Dedifferentiated amniotic fluid mesenchymal stem cell (primary cell): ENCODE measurements at regions not wholly inside any gene's neighbourhood (a gene's known extent, or its start where the extent isn't known, plus 50 kb on each side); places are given as distances from the start of the nearest gene placed in this dataset.
"Not testable (repeated sequence)": the region's sequence is repeated elsewhere in the genome, so short reads cannot be mapped to it uniquely, and the experiment has no call there.

Experiments used
- DNase-seq: peaks from one replicate; pipeline ENCODE4 v3.0.0-alpha.2; 2016; ENCODE audit errors: extremely low spot score

DNA sequence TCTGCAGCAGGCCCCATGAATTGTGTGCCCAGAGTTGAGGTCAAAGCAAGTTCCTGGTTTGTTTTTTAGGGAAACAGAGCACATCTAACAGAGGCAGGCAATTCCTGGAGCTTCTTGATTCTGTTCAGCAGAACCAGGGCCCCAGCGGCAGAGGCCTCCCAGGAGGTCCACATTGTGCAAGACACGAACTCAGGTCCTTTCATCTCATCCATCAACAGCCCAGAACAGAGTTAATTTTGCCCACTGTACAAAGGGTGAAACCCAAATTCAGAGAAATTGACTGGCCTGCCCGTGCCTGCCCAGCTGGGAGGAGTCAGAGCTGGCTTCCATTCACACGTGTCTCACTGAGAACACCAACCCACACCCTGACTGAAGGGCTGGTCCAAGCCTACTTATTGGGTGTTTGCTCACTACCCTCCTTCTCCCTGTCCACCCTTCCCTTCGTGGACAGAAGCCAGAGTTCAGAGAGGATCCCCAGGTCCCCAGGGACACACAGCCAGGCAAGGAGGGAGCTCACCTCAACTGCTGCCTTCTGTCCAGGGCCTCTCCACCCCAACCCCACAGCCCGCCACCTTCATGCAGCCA, 607.1 kb downstream of the TBC1D22A start:
- no peak for DNase-seq

DNA sequence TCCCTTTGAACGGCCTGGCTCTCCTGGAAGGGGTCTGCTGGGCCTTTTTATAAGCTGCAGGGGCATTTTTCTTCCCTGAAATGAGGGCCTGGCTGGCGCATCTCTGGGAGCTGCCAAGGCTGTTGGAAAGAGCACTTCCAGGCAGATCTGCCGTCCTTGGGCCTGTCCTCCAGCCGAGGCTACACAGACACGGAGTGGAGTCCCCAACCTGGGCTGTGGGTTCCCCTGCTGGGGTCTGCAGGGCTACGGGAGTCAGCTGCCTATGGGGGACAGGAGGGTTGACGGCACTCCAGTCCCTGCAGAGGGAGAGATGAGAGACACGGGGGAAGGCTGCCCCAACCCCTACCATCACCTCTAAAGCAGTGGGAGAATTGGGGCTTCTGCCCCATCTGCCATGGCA, 606.6 kb downstream of the TBC1D22A start:
- DNase-seq: no peak

DNA sequence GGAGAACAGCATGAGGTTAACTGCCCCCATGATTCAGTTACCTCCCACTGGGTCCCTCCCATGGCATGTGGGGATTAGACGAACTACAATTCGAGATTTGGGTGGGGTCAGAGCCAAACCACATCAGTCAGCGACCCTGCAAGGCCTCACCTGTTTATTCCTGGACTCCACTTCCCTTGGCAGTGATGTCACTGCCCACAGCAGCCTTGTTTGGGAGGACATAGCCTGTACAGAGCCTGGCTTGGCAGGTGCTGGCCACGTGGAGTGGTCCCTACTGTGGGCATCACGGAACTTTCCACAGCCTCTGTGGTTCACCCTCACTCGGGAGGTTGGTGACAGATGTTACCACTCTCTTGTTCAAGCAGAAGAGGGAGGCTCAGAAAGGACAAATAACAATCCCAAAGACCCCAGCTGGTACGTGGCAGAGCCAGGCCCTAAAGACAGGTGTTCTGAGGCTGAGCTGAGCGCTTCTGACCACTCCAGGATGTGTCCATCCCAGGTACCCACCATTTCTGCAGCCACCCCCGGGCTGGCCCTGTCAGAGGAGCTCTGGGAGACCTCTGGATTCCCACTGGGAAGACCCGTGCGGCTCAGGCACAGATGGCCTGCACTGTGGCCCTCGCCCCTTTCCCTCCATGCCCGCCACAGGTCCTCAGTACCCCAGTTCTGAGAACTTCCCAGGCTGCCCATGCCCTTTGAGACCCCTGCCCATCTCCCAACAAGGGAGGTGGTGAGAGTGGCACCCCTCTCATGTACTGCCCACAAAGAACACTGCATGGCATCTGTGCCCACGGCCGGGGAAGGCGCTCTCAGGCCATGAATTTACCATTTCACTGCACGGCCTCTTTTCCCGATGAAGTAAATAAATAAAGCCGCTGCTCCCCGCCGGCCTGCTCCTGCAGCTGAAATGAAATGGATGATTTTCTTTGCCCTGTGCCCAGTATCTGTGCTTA, 605.8 kb downstream of the TBC1D22A start:
- DNase-seq: no peak

DNA sequence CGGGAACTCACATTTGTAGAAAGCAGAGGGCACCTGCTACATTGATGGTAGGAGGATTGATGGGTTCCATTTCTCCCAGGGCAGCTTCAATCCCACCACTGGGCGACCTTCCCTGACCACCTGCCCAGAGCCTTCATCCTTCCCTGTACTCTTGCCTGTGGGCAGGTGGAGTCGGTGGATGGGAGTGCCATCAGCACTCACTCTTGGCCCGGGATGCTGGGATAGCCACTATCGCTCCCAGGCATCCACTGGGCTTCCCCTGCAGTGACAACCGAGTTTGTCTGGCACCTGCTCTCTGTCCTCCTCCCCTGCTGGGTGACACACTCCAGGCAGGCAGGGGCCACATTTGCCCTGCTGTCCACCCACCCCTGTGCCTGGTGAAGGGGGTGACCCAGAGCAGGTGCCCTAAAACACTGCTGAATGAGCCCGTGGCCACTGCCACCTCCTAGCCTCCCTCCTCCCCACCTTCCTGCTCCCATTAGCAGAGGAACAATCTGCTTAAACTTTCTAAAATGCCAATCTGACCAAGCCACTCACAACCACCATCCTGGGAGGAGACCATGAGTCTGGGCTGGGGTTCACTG, 604.7 kb downstream of the TBC1D22A start:
- no peak for DNase-seq

DNA sequence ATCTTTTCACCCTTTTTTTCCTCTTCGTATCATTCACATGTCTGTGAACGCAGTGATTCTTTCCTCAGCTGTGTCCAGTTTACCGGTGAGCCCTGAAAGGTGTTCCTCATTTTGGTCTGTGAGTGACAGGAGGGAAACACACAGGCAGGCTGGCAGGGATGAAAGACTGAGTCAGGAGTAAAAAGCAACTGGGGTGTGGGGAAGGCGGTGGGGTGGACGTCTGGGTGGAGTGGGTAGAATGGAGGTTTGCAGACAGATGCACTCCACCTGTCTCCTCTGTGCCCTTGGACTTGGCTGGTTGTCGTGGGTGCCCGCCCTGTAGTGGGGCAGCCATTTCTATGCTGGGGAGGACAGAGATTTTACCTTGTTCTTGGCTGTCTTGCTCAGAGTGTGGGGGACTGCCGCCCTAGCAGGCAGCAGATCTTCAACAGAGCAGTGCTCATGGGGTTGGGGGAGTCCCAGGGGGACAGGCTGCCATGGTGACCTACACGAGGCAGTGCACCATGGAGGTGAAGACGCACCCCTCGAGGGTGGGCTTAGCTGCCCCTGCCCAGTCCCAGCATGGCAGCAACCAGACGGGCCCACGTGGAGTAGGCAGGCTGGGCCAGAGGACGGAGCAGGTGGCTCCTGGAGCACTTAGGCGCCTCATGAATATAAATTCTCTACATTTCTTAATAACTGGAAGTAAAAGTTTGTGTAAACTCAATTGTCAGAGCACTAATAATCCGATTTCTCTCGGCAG, 603.7 kb downstream of the TBC1D22A start:
- no peak for DNase-seq

DNA sequence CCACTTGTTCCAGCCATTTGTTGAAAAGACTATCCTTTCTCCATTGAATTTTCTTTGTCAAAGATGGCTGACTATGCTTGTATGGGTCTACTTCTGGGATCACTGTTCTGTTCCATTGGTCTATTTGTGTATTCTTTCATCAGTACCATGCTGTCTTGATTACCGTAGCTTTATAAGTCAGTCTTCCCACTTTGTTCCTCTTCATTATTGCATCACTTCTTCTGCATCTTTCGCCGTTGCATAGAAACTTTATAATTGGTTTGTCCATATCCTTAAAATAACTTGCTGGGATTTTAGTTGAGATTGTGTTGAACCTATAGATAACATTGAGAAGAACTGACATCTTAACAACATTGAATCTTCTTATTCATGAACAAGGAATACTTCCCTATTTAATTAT, 598.8 kb downstream of the TBC1D22A start:
- no peak for DNase-seq

DNA sequence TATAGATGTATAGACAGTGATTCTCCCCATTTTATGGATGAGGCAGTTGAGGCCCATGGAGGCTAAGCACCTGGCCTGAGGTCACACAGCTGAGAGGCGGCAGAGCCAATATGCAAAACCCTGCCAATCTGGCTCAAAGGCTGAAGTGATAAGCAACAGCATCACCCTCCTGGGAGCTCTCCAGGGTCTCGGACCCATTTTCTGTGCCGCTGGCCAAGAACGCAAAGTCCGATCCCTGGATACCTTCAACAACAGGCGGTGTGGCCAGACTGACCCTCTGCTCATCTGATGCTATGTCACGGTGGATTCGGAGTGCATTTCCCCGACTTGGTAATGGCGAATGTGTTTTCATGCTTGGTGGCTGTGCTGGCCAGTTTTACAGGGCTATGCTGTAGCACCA, 595.0 kb downstream of the TBC1D22A start:
- no peak for DNase-seq

DNA sequence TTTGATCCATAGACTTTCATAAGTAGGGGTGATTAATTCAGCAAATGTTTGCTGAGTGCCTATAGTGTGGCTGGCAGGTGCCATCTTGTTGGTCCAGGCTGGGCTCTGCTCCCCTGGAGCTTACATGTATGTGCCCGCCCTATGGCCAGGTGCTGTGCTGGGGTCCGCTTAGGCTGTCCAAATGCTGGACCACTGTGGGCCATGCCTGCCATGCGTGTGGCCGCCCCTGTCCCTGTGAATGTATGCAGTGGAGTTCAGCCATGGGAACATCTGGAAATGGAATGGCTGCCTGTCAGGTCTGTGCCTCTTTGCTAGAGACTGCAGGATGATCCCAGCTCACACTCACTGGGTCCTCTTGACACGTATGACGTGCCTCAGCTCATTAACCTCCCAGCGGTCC, 594.6 kb downstream of the TBC1D22A start:
- DNase-seq: no peak

DNA sequence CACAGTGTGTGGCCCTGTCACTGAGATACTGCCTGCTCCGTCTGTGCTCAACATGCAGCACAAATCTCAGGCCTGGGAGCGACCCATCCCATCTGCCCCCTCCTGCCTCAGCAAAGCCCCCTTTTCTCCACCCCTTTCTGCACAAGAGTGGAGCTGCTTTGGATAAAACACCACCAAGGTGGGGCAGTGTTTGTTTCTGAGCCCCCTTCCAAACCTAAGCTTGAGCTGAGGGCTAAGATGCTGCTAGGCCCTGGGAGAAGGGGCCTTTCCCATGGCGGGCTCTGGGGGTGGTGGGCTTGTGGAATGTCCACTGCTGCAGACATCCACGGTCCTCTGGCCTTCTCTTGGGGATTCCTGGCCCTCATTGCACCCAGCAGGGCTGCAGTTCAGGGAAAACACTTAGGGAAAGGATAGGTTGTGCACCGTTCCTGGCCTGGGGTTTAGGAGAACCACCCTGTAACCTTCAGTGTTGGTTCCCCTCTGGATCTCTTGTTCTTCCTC, 594.1 kb downstream of the TBC1D22A start:
- DNase-seq: no peak

DNA sequence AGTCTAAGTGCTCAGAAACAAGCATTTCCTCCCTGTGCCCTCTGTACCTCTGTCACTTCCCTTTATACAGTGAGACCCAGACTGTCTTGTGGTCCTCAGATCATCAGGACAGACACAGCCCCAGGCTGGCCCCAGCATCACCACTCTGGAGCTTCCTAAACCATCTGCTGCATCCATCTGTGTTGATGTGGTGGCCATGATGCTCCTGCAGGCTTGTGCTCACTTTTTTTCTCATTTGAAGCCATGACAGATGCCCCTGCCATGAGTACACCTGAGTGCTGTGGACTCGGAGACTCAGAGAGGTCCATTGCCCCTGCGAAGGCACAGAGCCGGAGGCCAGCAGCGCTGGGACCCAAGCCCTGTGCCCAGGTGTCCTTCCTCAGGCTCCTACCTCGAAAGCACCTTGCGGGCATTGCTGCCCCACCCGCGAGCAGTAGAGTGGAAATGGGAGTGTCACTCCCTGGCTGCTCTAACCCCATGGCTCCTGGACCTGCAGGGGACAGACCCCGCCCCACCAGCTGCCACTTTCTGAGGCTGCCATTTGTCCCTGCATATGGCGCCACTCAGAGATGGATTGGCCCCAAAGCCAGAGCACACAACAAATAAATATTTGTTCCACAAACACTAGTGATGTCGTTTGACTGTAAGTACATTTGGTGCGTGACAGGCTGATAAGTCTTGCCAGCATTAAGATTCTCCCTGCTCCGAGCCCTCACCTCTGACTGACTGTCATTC, 593.5 kb downstream of the TBC1D22A start:
- no peak for DNase-seq

DNA sequence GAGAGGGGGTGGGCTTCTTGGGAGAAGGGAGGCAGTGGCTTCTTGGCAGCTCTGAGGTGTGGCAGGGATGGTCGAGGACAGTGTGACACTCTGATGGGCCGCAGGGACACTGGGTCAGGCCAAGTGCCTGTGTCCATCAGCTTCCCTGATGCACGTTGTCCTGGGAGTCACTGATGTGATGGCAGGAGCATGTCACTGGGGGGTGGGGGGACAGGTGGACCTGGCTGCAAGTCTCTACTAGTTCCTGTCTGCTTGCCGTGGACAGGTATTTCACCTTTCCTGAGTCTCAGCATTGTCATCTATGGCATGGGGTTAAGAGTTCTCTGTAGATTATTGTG, 592.9 kb downstream of the TBC1D22A start:
- no peak for DNase-seq

DNA sequence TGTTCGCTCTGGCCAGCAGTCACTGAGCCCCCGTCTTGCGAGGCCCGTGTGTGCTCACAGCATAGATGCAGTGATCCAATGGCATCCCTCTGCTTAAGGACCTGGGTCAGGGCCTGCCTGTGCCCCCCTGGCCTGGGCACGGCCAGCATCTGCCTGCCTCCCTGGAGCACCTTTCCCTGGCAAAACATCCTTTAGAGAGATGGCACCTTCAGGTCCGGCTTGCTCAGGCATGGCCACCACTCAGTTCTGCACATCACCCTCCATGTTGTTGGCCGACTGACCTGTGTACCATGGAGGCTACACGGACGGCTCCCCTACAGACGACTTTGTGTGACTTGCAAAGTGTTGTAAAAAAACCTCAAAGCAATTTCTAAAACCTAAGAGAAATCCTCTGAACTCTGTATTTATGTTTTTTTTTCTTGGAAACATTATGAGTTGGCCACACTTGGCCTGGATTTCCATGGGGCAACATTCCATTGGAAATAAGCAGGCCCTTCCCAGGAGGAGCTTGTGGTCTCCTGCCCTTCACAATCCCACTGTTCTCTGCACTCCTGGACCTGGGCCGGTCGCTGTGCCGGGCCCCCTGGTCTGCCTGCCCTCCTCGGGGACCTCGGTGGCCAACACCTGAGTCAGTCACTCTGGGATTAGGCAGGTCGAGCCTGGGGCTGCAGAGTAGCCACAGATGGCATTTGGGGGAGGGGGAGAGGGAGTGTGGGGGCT, 592.4 kb downstream of the TBC1D22A start:
- DNase-seq: no peak

DNA sequence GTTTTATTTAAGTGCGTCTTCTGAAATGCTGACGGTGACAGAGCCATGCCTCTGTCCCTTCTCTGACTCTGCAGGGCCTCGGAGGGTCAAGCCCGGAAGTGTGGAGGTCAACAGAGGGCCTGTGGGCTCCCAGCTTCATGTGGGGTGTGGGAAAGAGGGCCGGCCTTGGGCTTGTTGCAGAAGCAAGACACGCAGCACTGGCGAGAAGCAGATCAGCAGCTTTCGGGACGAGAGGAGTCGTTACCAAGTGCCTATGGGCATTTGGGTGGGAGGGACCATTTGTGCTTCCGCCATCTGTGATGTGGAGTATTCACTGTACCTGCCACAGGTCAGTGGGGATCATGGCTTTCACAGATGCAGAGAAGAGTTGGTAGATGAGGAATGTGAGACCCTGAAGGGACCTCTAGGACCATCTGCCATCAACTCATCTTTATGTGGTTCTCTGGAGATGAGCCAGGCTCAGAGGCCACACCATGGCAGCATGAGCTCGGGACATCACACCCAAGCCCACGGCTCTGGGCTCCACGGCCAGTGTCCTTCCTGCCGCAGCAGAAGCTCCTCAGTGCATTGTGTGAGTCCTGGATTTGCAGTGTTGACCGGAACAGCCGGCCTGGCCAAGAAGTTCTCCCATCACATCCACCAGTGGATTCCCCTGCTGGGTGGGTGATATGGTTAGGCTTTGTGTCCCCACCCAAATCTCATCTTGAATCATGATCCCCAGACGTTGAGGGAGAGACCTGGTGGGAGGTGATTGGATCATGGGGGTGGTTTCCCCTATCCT, 590.7 kb downstream of the TBC1D22A start:
- no peak for DNase-seq

DNA sequence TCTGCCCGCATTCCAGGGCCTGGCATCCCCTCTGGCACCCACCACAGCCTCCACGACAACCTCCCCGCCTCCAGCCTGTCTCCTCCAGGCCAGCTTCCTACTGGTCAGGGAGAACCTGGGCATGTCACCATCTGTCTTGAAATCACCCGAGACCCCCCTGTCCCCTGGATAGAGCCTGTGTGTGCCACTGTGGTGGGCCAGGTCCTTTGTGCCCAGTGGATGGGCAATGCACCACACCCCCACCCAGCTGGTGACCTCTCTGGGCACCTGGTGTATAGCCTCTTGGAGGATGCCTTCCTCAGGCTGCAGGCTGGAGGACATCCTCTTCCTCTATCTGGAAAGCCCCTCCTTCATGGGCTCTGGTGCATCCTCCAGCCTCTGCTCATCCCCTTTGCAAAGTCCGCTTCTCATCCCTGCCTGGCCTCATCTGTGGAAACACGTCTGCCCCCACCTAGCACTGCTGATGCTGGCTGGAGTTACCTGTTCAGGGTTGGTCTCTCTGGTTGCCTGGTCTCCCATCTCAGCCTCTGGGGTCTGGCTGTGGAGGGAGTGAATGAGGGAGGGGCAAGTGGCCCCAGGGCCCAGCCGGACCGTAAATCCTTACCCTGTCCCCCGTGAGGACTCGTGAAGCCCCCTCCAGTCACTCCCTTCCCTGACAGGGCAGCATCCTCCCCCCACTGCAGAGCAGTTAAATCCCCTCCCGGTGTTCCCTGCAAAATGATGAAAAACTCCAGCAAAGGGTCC, 589.6 kb downstream of the TBC1D22A start:
- DNase-seq: no peak

DNA sequence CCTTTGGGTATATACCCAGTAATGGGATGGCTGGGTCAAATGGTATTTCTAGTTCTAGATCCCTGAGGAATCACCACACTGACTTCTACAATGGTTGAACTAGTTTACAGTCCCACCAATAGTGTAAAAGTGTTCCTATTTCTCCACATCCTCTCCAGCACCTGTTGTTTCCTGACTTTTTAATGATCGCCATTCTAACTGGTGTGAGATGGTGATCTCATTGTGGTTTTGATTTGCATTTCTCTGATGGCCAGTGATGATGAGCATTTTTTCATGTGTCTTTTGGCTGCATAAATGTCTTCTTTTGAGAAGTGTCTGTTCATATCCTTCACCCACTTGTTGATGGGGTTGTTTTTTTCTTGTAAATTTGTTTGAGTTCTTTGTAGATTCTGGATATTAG, 583.8 kb downstream of the TBC1D22A start:
- DNase-seq: not testable (repeated sequence)

DNA sequence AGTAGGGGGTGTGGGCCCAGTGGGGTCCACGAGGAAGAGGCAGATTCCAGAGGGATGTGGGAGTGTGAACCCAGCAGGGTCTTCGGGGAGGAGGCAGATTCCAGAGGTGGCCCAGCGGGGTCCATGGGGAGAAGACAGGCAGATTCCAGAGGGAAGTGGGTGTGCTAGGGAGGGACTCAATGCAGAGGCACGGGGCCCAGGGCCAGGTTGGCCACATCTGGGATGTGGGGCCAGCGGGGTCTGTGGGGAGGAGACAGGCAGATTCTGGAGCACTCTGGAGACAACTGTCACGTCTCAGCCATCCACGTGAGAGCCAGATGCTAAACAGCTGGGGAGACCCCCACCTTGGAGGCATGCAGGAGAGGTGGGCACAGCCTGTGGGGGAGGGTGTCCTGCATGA, 582.6 kb downstream of the TBC1D22A start:
- no peak for DNase-seq

DNA sequence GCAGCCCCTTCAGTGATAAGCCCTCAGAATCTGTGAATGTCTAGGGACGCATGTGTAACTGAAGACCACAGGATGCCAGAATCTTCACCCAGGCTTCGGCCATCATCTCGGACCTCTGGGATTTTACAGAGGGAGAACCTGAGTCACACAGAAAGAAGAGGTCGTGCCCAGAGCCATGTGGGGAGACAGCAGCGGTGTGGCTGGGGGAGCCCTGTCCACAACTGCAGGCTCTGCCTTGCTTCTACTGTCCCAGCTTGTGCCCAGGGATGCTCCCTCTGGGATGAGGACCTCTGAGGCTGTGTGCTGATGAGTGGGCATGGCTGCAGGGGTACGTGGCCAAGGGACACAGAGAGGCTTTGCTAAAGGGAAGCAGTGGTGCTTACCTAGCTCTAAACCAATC, 582.0 kb downstream of the TBC1D22A start:
- DNase-seq: no peak

DNA sequence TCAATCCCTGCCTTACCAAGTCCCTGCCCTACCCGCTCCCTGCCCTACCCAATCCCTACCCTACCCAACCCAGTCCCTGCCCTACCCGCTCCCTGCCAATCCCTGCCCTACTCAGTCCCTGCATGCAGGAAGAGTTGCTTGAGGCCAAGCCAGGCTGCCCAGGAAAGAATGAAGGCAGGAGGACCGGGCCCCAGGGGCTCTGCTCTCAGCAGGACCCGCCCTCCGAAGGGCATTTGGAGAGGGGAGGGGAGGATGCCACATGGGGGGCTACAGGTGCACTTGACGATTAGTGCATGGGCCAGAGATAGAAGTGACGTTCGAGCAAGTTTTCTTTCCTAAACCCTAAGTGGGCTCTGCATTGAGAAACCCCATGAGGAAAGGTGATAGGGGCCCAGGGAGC, 581.2 kb downstream of the TBC1D22A start:
- DNase-seq: no peak

DNA sequence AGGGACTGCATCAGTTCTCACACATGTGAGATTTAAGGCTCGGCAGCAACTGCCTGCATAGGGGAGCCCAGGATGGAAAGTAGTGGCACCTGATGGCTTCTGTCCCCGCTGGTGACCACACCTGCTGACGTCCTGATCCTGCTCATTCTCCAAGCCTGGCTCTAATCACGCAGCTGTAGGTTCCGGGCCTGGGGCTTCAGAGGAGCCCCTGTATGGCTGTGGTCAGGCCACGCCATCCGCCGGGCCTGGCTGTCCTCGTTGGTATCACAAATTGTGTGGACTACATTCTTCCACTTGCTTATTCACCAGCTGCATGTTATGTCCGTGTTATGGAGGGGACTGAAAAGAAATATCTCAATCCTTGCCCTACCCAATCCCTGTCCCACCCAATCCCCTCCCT, 580.0 kb downstream of the TBC1D22A start:
- no peak for DNase-seq
